Glomerular visceral epithelial cell (primary cell): ENCODE measurements at regions not wholly inside any gene's neighbourhood (a gene's known extent, or its start where the extent isn't known, plus 50 kb on each side); places are given as distances from the start of the nearest gene placed in this dataset.

Source experiments
- DNase-seq: peaks from one replicate; pipeline ENCODE4 v3.0.0-alpha.2; 2016; ENCODE audit errors: extremely low spot score

GRCh38 chr5:166050531-166050930 lies 2240.9 kb upstream of the WWC1 start:
- DNase-seq: no peak

- no peak for DNase-seq
Measured at GRCh38 chr5:166058660-166059059, 2232.8 kb upstream of the WWC1 start.

- no peak for DNase-seq
Measured at GRCh38 chr5:166062094-166062493, 2229.4 kb upstream of the WWC1 start.

- DNase-seq: no peak
Measured at GRCh38 chr5:166062719-166063118, 2228.7 kb upstream of the WWC1 start.

GRCh38 chr5:166063261-166063660 lies 2228.2 kb upstream of the WWC1 start:
- no peak for DNase-seq

GRCh38 chr5:166068547-166069335 lies 2222.7 kb upstream of the WWC1 start:
- DNase-seq: no peak

GRCh38 chr5:166073901-166074581 lies 2217.4 kb upstream of the WWC1 start:
- no peak for DNase-seq

GRCh38 chr5:166074582-166075481 lies 2216.6 kb upstream of the WWC1 start:
- no peak for DNase-seq

- DNase-seq: no peak
Measured at GRCh38 chr5:166083183-166083959, 2208.1 kb upstream of the WWC1 start.

GRCh38 chr5:166086568-166086967 lies 2204.9 kb upstream of the WWC1 start:
- no peak for DNase-seq

- no peak for DNase-seq
Measured at GRCh38 chr5:166088389-166089039, 2202.9 kb upstream of the WWC1 start.

- no peak for DNase-seq
Measured at GRCh38 chr5:166091931-166092330, 2199.5 kb upstream of the WWC1 start.

- DNase-seq: no peak
Measured at GRCh38 chr5:166093312-166093711, 2198.1 kb upstream of the WWC1 start.

- DNase-seq: no peak
Measured at GRCh38 chr5:166102947-166103346, 2188.5 kb upstream of the WWC1 start.

GRCh38 chr5:166111021-166111420 lies 2180.4 kb upstream of the WWC1 start:
- no peak for DNase-seq

- no peak for DNase-seq
Measured at GRCh38 chr5:166117072-166118066, 2174.1 kb upstream of the WWC1 start.

GRCh38 chr5:166119506-166119905 lies 2171.9 kb upstream of the WWC1 start:
- no peak for DNase-seq

- no peak for DNase-seq
Measured at GRCh38 chr5:166123717-166124116, 2167.7 kb upstream of the WWC1 start.

- DNase-seq: no peak
Measured at GRCh38 chr5:166127766-166128570, 2163.5 kb upstream of the WWC1 start.
